K562 (cell line): ENCODE measurements at regions not wholly inside any gene's neighbourhood (a gene's known extent, or its start where the extent isn't known, plus 50 kb on each side); places are given as distances from the start of the nearest gene placed in this dataset.

ENCODE experiments used
- ATAC-seq: fragments of 200-7000 bp; cut with Tn5 transposase; 3 replicates; pipeline ENCODE4 v1.9.1; 2020; ENCODE audit warnings: moderate library complexity
- BruUV-seq: library from RNA; stranded (reverse); fragments of 400-500 nt; replicated peaks from 2 replicates; lab custom pipeline; 2021; lab: Mats Ljungman, UMichigan
- CTCF ChIA-PET: fragments of 300-600 bp; formaldehyde crosslinking; extraction: SDS; loops from one replicate; lab custom pipeline; 2021; ENCODE audit warnings: low intra/inter-chr PET ratio; lab: Yijun Ruan, JAX
- POLR2A ChIA-PET: fragments of 300-600, 350-650 bp; sonication (Branson Sonifier 250); formaldehyde crosslinking; extraction: SDS; loops from one replicate; lab custom pipeline; 2021; ENCODE audit warnings: antibody characterized with exemption, inconsistent platforms; lab: Yijun Ruan, JAX
- DNase-seq, 4 experiments: peaks; one replicate each; pipeline versions ENCODE4 v3.0.0 to v3.0.0-alpha.2; 2011 to 2018; ENCODE audit warnings: low spot score in 3 of 4, mixed read lengths in 3 of 4; ENCODE audit errors: extremely low read depth in 1 of 4
- FAIRE-seq: peaks from 2 replicates; lab custom pipeline; 2011; peaks lifted over from hg19 to GRCh38; lab: Jason Lieb, UNC
- H2AFZ ChIP-seq: 2 replicates; pipeline ENCODE4 v1.6.0; 2011; ENCODE audit warnings: low read depth, low read length, control low read depth, inconsistent platforms
- H3K27ac ChIP-seq: fragments of 200-600 bp; 3 replicates; pipeline ENCODE4 v1.8.0; 2011; ENCODE audit warnings: low read depth, mild to moderate bottlenecking, control low read depth, inconsistent platforms, low read length, moderate library complexity, mixed read lengths; ENCODE audit errors: extremely low read depth
- H3K27me3 ChIP-seq, 2 experiments: fragments of 300-600 bp in 1 of 2; 2 replicates in 1 of 2; 3 replicates in 1 of 2; pipeline versions ENCODE4 v1.6.0 to v1.8.0; 2011; ENCODE audit warnings: inconsistent platforms in 2 of 2, low read length in 2 of 2, mild to moderate bottlenecking in 1 of 2, mixed read lengths in 1 of 2, moderate library complexity in 1 of 2; ENCODE audit not compliant: control insufficient read depth in 2 of 2, insufficient read depth in 2 of 2
- H3K36me3 ChIP-seq: fragments of 300-600 bp; 3 replicates; pipeline ENCODE4 v1.8.0; 2011; ENCODE audit warnings: mild to moderate bottlenecking, low read length, inconsistent platforms; ENCODE audit not compliant: control insufficient read depth, insufficient read depth
- H3K4me1 ChIP-seq, 2 experiments: fragments of 200-600 bp in 1 of 2; replicated peaks in 1 of 2; 2 replicates in 1 of 2; 3 replicates in 1 of 2; pipeline versions ENCODE4 v1.5.1 to v1.8.0; 2011; ENCODE audit warnings: inconsistent platforms in 2 of 2, low read length in 2 of 2, mild to moderate bottlenecking in 1 of 2, mixed read lengths in 1 of 2, moderate library complexity in 1 of 2; ENCODE audit not compliant: control insufficient read depth in 2 of 2, insufficient read depth in 2 of 2
- H3K4me2 ChIP-seq: 2 replicates; pipeline ENCODE4 v1.6.1; 2011; ENCODE audit warnings: low read length, control low read depth, inconsistent platforms, mixed read lengths; ENCODE audit not compliant: insufficient read depth
- H3K4me3 ChIP-seq: fragments of 200-600 bp; sonication (generic), shearing (Covaris generic); 2 replicates; pipeline ENCODE4 v1.5.1; 2016; ENCODE audit warnings: control low read depth, inconsistent platforms
- H3K79me2 ChIP-seq: fragments of 200-600 bp; 3 replicates; pipeline ENCODE4 v1.8.0; 2011; ENCODE audit warnings: low read length, inconsistent platforms; ENCODE audit not compliant: control insufficient read depth, insufficient read depth
- H3K9ac ChIP-seq, 2 experiments: 2 replicates each; pipeline versions ENCODE4 v1.6.0 to v1.6.1; 2011; ENCODE audit warnings: low read depth in 2 of 2, low read length in 2 of 2, control low read depth in 1 of 2, inconsistent platforms in 1 of 2, mild to moderate bottlenecking in 1 of 2, mixed read lengths in 1 of 2; ENCODE audit not compliant: insufficient read depth in 1 of 2
- H3K9me1 ChIP-seq: one replicate; pipeline ENCODE4 v1.6.0; 2011; ENCODE audit warnings: inconsistent platforms, mild to moderate bottlenecking, low read length, moderate library complexity; ENCODE audit not compliant: control insufficient read depth, insufficient read depth
- H3K9me3 ChIP-seq: replicated peaks from 2 replicates; pipeline ENCODE4 v1.5.1; 2011; ENCODE audit warnings: low read depth, low read length, inconsistent platforms; ENCODE audit not compliant: control insufficient read depth, insufficient read depth
- H4K20me1 ChIP-seq: replicated peaks from 2 replicates; pipeline ENCODE4 v1.6.1; 2011; ENCODE audit warnings: low read length, inconsistent platforms, mixed read lengths; ENCODE audit not compliant: control insufficient read depth, insufficient read depth
- CGGBP1 ChIP-seq: fragments of 250-450 bp; sonication (Bioruptor Pico); IDR thresholded peaks from 2 replicates; pipeline ENCODE4 v1.9.0; 2021; ENCODE audit warnings: mild to moderate bottlenecking
- ELK3 ChIP-seq: fragments of 450-650 bp; formaldehyde crosslinking; IDR thresholded peaks from 2 replicates; pipeline ENCODE4 v1.4.0; 2020; ENCODE audit warnings: mild to moderate bottlenecking
- FOXK1 ChIP-seq: sonication (generic); formaldehyde crosslinking; IDR thresholded peaks from 2 replicates; pipeline ENCODE4 v1.8.0; 2022; ENCODE audit warnings: missing genetic modification reagents, mild to moderate bottlenecking, borderline replicate concordance
- HEY1 ChIP-seq: fragments of 250-450 bp; sonication (Bioruptor Pico); IDR thresholded peaks from 2 replicates; pipeline ENCODE4 v1.5.0; 2020; ENCODE audit warnings: mild to moderate bottlenecking, moderate library complexity, borderline replicate concordance
- HNRNPLL ChIP-seq: fragments of 200-400 bp; formaldehyde crosslinking; IDR thresholded peaks from 2 replicates; pipeline ENCODE4 v1.6.1; 2017; ENCODE audit warnings: low read length, low read depth, mild to moderate bottlenecking; ENCODE audit not compliant: poor library complexity, severe bottlenecking
- KHSRP ChIP-seq: fragments of 450-650 bp; IDR thresholded peaks from 2 replicates; pipeline ENCODE4 v1.6.1; 2017
- MTF1 ChIP-seq: fragments of 250-450 bp; sonication (Bioruptor Pico); IDR thresholded peaks from 2 replicates; pipeline ENCODE4 v1.9.0; 2021; ENCODE audit warnings: moderate library complexity, mild to moderate bottlenecking, inconsistent platforms, borderline replicate concordance
- PCBP1 ChIP-seq: fragments of 200-400 bp; formaldehyde crosslinking; IDR thresholded peaks from 2 replicates; pipeline ENCODE4 v1.6.1; 2018; ENCODE audit warnings: mild to moderate bottlenecking, low read depth, low read length; ENCODE audit not compliant: poor library complexity, severe bottlenecking
- PML ChIP-seq: IDR thresholded peaks from 2 replicates; pipeline ENCODE4 v1.6.1; 2012; ENCODE audit warnings: low read length, inconsistent platforms
- POLR3G ChIP-seq: IDR thresholded peaks from 2 replicates; pipeline ENCODE4 v1.6.1; 2011; ENCODE audit not compliant: insufficient read length, insufficient replicate concordance; ENCODE audit errors: extremely low read depth
- RBM39 ChIP-seq: fragments of 200-400 bp; formaldehyde crosslinking; optimal IDR thresholded peaks from 2 replicates; pipeline ENCODE3; 2018; ENCODE audit warnings: low read depth, low read length
- SIN3A ChIP-seq, 2 experiments: fragments of 150-350 bp in 1 of 2; IDR thresholded peaks; 2 replicates each; pipeline ENCODE4 v1.6.1; 2011 to 2016; ENCODE audit warnings: borderline replicate concordance in 2 of 2, low read depth in 2 of 2, low read length in 2 of 2, mild to moderate bottlenecking in 2 of 2, moderate library complexity in 2 of 2; ENCODE audit not compliant: control insufficient read depth in 1 of 2
- SMAD2 ChIP-seq: fragments of 150-350 bp; IDR thresholded peaks from 2 replicates; pipeline ENCODE4 v1.6.1; 2014; ENCODE audit warnings: low read depth, mild to moderate bottlenecking, low read length
- TFE3 ChIP-seq: fragments of 450-650 bp; formaldehyde crosslinking; IDR thresholded peaks from 2 replicates; pipeline ENCODE4 v1.4.0; 2020; ENCODE audit warnings: mild to moderate bottlenecking, mixed read lengths
- THRAP3 ChIP-seq: fragments of 450-650 bp; IDR thresholded peaks from 2 replicates; pipeline ENCODE4 v1.6.1; 2016; ENCODE audit warnings: mild to moderate bottlenecking, inconsistent platforms, borderline replicate concordance
- ZBTB1 ChIP-seq: sonication (generic); formaldehyde crosslinking; IDR thresholded peaks from 2 replicates; pipeline ENCODE4 v1.8.1; 2023; ENCODE audit warnings: missing genetic modification reagents, low read depth, mild to moderate bottlenecking, borderline replicate concordance
- ZNF224 ChIP-seq: sonication (generic); formaldehyde crosslinking; IDR thresholded peaks from 2 replicates; pipeline ENCODE4 v1.8.0; 2022; ENCODE audit warnings: mild to moderate bottlenecking, missing genetic modification reagents
- ZNF347 ChIP-seq: fragments of 450-650 bp; formaldehyde crosslinking; IDR thresholded peaks from 2 replicates; pipeline ENCODE4 v1.4.0; 2020; ENCODE audit warnings: low read depth, mild to moderate bottlenecking, moderate library complexity
- WGBS: fragments of 100-300 bp; shearing (Covaris generic); methylation state at CpG from one replicate; pipeline ENCODE4 v1.1.6; 2016; ENCODE audit warnings: low coverage, mixed read lengths; ENCODE audit not compliant: insufficient coverage; ENCODE audit errors: missing lambda C conversion rate; 5-methylcytosine and 5-hydroxymethylcytosine counted together
- in situ Hi-C: fragments of 300-500 bp; cut with MboI; formaldehyde crosslinking; loops from 4 replicates; pipeline ENCODE4 v1.15.0; 2018; ENCODE audit warnings: inconsistent platforms, mixed read lengths
- intact Hi-C: fragments of 100-400 bp; cut with micrococcal nuclease; formaldehyde crosslinking; loops from 2 replicates; pipeline ENCODE4 v1.14.2; 2022

DNA sequence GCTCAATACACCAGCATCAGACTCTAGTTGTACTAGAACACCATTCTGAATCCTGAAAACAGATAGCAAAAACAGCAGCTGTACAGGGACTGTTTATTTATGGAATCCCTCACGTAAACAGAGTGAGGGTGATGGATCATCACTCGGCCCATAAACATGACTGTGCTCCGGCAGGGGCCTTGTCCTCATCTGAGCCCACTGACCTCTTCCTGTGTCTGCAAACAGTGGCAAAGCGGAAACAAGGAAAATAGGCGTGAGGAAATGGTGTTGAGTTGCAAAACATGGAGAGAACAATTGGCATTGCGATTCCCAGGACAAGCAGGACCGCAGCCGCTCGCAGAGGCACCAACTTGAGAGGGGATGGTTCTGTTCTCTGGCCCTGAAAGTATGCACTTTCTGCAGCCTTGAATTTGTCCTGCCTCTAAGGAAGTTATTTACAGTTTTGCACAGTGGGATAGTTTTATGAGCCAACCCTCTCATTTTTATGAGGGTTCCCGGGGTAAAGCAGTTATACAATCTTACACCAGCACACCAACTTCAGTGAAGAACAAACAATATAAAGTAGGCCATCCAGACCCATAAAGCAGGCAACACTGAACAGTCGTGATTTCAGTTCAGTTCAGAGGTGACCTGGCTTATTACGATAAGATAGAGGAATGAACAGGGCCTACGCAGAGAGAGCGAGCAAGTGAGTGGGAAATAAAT lies 248.0 kb upstream of the FZD8 start:
- no peaks in the 10 kb centered on the region for H3K9me3 ChIP-seq
- no peak for TF ChIP-seq ELK3 (CRISPR knock-in tag)
- no peak for TF ChIP-seq ZBTB1 (CRISPR knock-in tag)
- no peak for TF ChIP-seq SIN3A (IDR thresholded peaks at IDR 0.05; ENCODE audit: borderline replicate concordance in 2 of 2, control insufficient read depth in 1 of 2, low read depth in 2 of 2, low read length in 2 of 2)
- TF ChIP-seq CGGBP1 (CRISPR knock-in tag) = no peak
- no peak for TF ChIP-seq PML
- TF ChIP-seq ZNF347 = no peak
- no peak for TF ChIP-seq MTF1 (CRISPR knock-in tag)
- TF ChIP-seq POLR3G = no peak
- no peak for TF ChIP-seq SMAD2
- TF ChIP-seq FOXK1 (CRISPR knock-in tag) = no peak
- no peak for TF ChIP-seq ZNF224
- no peak for TF ChIP-seq KHSRP
- TF ChIP-seq TFE3 (CRISPR knock-in tag) = no peak
- no peak for TF ChIP-seq THRAP3
- TF ChIP-seq RBM39 = no peak
- TF ChIP-seq HEY1 (CRISPR knock-in tag) = no peak
- no peak for TF ChIP-seq PCBP1
- TF ChIP-seq HNRNPLL = no peak
- H3K79me2 ChIP-seq = no peaks in the 10 kb centered on the region
- H3K4me3 ChIP-seq = no peak overlapping the region
- H3K4me1 ChIP-seq = no peaks in the 10 kb centered on the region
- FAIRE-seq = no peak
- ChIA-PET POLR2A (no interaction called here), CTCF (no interaction called here)
- DNase-seq = no peak
- no peak for ATAC-seq
- H3K4me2 ChIP-seq = no peak overlapping the region
- 2% methylated on average over 13 of the region's 14 CpGs for WGBS
- H3K27ac ChIP-seq = no peak overlapping the region
- no peak overlapping the region for H2AFZ ChIP-seq
- no TSS peak for BruUV-seq
- no peaks in the 10 kb centered on the region for H3K9me1 ChIP-seq
- intact Hi-C loops (no loop called here), in situ Hi-C loops (no loop called here)
- no peak overlapping the region for H3K9ac ChIP-seq
- H3K27me3 ChIP-seq = no peaks in the 10 kb centered on the region
- H3K36me3 ChIP-seq = no peaks in the 10 kb centered on the region
- no peaks in the 10 kb centered on the region for H4K20me1 ChIP-seq
